ENCODE measurements at regions not wholly inside any gene's neighbourhood (a gene's known extent, or its start where the extent isn't known, plus 50 kb on each side); places are given as distances from the start of the nearest gene placed in this dataset.

DNA sequence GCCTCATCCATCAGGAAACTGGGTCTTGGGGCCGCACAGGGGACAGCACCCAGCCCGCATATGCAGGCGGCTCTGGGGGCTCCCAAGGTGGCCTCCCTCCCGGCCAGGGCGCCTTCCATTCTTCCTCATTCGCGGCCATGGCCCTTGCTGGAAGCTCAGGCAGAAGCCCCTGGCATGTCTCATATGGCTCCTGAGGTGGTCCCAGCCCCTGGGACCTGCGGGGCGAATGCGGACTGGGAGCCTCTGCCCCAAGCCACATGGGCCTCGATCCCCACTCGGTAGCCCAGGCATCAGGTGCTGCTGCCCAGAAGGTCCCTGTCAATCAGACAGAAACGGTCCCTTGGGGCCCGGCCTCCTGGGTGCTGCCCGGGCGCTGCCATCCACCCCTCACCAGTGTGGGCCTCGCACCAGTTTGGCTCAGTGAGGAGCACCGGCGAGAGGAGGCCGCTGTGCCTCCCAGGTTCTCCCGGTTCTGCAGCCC is 301.6 kb downstream of the TEX29 start:
- TF ChIP-seq CTCF (IDR thresholded peaks at IDR 0.05) (no peak), POLR2A (IDR thresholded peaks at IDR 0.05) (no peak)
